GM23338 (cell line): ENCODE measurements at regions not wholly inside any gene's neighbourhood (a gene's known extent, or its start where the extent isn't known, plus 50 kb on each side); places are given as distances from the start of the nearest gene placed in this dataset.

Experiments used
- CREB1 ChIP-seq: fragments of 250-450 bp; sonication (Bioruptor Pico); IDR thresholded peaks from 2 replicates; pipeline ENCODE4 v1.5.0; 2020; ENCODE audit warnings: low read depth, mild to moderate bottlenecking, moderate library complexity
- EZH2 ChIP-seq: fragments of 200-600 bp; sonication (generic); IDR thresholded peaks from one replicate; pipeline ENCODE4 v1.8.0; 2017; ENCODE audit warnings: antibody characterized with exemption, mild to moderate bottlenecking, low read depth; ENCODE audit not compliant: unreplicated experiment
- POLR2AphosphoS5 ChIP-seq: IDR thresholded peaks from 2 replicates; pipeline ENCODE4 v1.6.1; 2016; ENCODE audit warnings: antibody characterized with exemption, low read depth
- TF ChIP-seq, protein P1 (sequence below), 2 experiments: fragments of 200-600 bp in 1 of 2; sonication (generic) in 1 of 2; conservative IDR thresholded peaks; 2 replicates each; pipeline versions ENCODE4 v1.5.1 to v1.6.1; 2016 to 2017; ENCODE audit warnings: antibody characterized with exemption in 2 of 2, low read depth in 2 of 2, mild to moderate bottlenecking in 2 of 2, moderate library complexity in 1 of 2
- TF ChIP-seq, protein P2 (sequence below): IDR thresholded peaks from one replicate; pipeline ENCODE4 v1.6.1; 2018; ENCODE audit warnings: antibody characterized with exemption; ENCODE audit not compliant: unreplicated experiment

DNA sequence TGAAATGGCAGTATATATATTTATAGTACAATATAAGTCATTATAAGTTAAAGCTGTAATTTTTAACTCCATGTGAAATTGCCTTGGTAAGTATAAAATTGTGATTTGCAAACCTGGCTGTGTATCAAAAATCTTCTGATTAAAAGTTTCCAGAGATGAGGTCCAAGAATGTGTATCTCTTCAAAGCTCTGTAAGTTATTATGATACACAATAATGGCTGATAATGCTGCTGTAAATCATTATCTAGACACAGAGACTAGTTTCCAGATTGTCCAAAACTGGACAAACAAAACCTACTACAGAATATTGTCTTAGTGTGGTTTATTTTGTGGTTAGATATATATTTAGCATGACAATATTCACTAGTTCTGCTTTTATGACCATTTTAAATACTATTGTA, 514.8 kb downstream of the SLC6A15 start:
- TF ChIP-seq, protein P1, sequence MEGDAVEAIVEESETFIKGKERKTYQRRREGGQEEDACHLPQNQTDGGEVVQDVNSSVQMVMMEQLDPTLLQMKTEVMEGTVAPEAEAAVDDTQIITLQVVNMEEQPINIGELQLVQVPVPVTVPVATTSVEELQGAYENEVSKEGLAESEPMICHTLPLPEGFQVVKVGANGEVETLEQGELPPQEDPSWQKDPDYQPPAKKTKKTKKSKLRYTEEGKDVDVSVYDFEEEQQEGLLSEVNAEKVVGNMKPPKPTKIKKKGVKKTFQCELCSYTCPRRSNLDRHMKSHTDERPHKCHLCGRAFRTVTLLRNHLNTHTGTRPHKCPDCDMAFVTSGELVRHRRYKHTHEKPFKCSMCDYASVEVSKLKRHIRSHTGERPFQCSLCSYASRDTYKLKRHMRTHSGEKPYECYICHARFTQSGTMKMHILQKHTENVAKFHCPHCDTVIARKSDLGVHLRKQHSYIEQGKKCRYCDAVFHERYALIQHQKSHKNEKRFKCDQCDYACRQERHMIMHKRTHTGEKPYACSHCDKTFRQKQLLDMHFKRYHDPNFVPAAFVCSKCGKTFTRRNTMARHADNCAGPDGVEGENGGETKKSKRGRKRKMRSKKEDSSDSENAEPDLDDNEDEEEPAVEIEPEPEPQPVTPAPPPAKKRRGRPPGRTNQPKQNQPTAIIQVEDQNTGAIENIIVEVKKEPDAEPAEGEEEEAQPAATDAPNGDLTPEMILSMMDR (conservative IDR thresholded peaks at IDR 0.05; ENCODE audit: low read depth in 2 of 2), result no peak
- TF ChIP-seq, protein P2, sequence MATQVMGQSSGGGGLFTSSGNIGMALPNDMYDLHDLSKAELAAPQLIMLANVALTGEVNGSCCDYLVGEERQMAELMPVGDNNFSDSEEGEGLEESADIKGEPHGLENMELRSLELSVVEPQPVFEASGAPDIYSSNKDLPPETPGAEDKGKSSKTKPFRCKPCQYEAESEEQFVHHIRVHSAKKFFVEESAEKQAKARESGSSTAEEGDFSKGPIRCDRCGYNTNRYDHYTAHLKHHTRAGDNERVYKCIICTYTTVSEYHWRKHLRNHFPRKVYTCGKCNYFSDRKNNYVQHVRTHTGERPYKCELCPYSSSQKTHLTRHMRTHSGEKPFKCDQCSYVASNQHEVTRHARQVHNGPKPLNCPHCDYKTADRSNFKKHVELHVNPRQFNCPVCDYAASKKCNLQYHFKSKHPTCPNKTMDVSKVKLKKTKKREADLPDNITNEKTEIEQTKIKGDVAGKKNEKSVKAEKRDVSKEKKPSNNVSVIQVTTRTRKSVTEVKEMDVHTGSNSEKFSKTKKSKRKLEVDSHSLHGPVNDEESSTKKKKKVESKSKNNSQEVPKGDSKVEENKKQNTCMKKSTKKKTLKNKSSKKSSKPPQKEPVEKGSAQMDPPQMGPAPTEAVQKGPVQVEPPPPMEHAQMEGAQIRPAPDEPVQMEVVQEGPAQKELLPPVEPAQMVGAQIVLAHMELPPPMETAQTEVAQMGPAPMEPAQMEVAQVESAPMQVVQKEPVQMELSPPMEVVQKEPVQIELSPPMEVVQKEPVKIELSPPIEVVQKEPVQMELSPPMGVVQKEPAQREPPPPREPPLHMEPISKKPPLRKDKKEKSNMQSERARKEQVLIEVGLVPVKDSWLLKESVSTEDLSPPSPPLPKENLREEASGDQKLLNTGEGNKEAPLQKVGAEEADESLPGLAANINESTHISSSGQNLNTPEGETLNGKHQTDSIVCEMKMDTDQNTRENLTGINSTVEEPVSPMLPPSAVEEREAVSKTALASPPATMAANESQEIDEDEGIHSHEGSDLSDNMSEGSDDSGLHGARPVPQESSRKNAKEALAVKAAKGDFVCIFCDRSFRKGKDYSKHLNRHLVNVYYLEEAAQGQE, result no peak
- TF ChIP-seq CREB1 (CRISPR knock-in tag), result no peak
- no peak for TF ChIP-seq POLR2AphosphoS5
- TF ChIP-seq EZH2, result no peak
